ENCODE measurements at regions not wholly inside any gene's neighbourhood (a gene's known extent, or its start where the extent isn't known, plus 50 kb on each side); places are given as distances from the start of the nearest gene placed in this dataset.
"Not testable (repeated sequence)": the region's sequence is repeated elsewhere in the genome, so short reads cannot be mapped to it uniquely, and the experiment has no call there.

GRCh38 chrX:140132937-140133336 is 167.6 kb upstream of the CXorf66 start:
- no peaks in the 10 kb centered on the region for H3K4me1 Mint-ChIP-seq
- DNase-seq = no peak
- POLR2A ChIA-PET = no interaction called here
- ATAC-seq (replicated peaks in 1 of 4) = no peak
- Histone ChIP-seq H3K27me3 (replicated peaks in 1 of 2; ENCODE audit: control insufficient read depth in 2 of 2, extremely low read depth in 1 of 2, insufficient read depth in 2 of 2, low read length in 1 of 2) (no peaks in the 10 kb centered on the region), H3K4me1 (ENCODE audit: control insufficient read depth in 1 of 2, extremely low read depth in 1 of 2, insufficient read depth in 2 of 2, low read length in 2 of 2) (no peaks in the 10 kb centered on the region), H3K9me3 (no peaks in the 10 kb centered on the region), H3K27ac (ENCODE audit: low read length) (no peak overlapping the region), H3K4me3 (ENCODE audit: control insufficient read depth in 1 of 2, extremely low read depth in 1 of 2, low read length in 1 of 2) (no peak overlapping the region), H3K36me3 (ENCODE audit: control insufficient read depth in 2 of 2, extremely low read depth in 1 of 2, insufficient read depth in 1 of 2, low read length in 1 of 2) (no peaks in the 10 kb centered on the region)
- WGBS (ENCODE audit: insufficient coverage) = no CpG with 5 or more reads among the region's 2 CpGs
- H3K36me3 Mint-ChIP-seq = no peaks in the 10 kb centered on the region
- CTCF ChIA-PET = no interaction called here
- H3K27me3 Mint-ChIP-seq = peaks cover 0 to 7% of the 10 kb centered on the region in 2 donors
- no peak overlapping the region for H3K27ac Mint-ChIP-seq
- H3K4me3 Mint-ChIP-seq = no peak overlapping the region
- peaks cover 0 to 4% (median 0%) of the 10 kb centered on the region in 3 donors for H3K9me3 Mint-ChIP-seq

DNA sequence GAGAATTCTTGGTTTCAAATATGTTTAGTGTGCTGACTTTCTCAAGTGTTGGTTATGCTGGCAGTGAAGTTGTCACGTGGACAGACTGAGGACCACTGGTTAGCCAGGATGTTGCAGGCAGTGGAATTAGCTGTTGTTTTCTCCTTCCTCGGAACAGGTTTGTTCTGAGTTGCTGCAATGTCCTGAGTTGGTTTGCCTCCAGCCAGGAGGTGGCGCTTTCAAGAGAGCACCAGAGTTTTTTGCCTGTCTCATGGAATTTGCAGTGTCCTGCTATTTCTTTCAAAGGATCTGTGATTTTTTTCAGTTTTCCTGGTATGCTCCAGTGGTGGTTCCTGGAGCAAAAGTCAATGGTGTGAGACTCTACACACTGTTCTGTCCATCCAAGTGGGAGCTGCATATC is 158.1 kb upstream of the CXorf66 start:
- DNase-seq (no peak), ATAC-seq (replicated peaks in 1 of 4) (no peak)
- Mint-ChIP-seq H3K9me3 (no peaks in the 10 kb centered on the region), H3K36me3 (no peaks in the 10 kb centered on the region), H3K27ac (no peak overlapping the region), H3K4me1 (no peaks in the 10 kb centered on the region), H3K27me3 (peaks cover 4 to 37% of the 10 kb centered on the region in 2 donors), H3K4me3 (no peak overlapping the region)
- no peaks in the 10 kb centered on the region for H3K9me3 ChIP-seq
- H3K27me3 ChIP-seq (replicated peaks in 1 of 2; ENCODE audit: control insufficient read depth in 2 of 2, extremely low read depth in 1 of 2, insufficient read depth in 2 of 2, low read length in 1 of 2) = no peaks in the 10 kb centered on the region
- ChIA-PET CTCF (no interaction called here), POLR2A (no interaction called here)
- WGBS (ENCODE audit: insufficient coverage) = 0% methylated on average over 1 of the region's 3 CpGs
- H3K36me3 ChIP-seq (ENCODE audit: control insufficient read depth in 2 of 2, extremely low read depth in 1 of 2, insufficient read depth in 1 of 2, low read length in 1 of 2) = no peaks in the 10 kb centered on the region
- H3K4me3 ChIP-seq (ENCODE audit: control insufficient read depth in 1 of 2, extremely low read depth in 1 of 2, low read length in 1 of 2) = no peak overlapping the region
- no peak overlapping the region for H3K27ac ChIP-seq (ENCODE audit: low read length)
- no peaks in the 10 kb centered on the region for H3K4me1 ChIP-seq (ENCODE audit: control insufficient read depth in 1 of 2, extremely low read depth in 1 of 2, insufficient read depth in 2 of 2, low read length in 2 of 2)

GRCh38 chrX:140114059-140114458 is 148.7 kb upstream of the CXorf66 start:
- H3K9me3 ChIP-seq; H3K27ac ChIP-seq (ENCODE audit: low read length); H3K27ac Mint-ChIP-seq; H3K36me3 Mint-ChIP-seq; H3K4me3 ChIP-seq (ENCODE audit: control insufficient read depth in 1 of 2, extremely low read depth in 1 of 2, low read length in 1 of 2); CTCF ChIA-PET; H3K4me3 Mint-ChIP-seq; DNase-seq; H3K4me1 ChIP-seq (ENCODE audit: control insufficient read depth in 1 of 2, extremely low read depth in 1 of 2, insufficient read depth in 2 of 2, low read length in 2 of 2); POLR2A ChIA-PET; H3K27me3 ChIP-seq (replicated peaks in 1 of 2; ENCODE audit: control insufficient read depth in 2 of 2, extremely low read depth in 1 of 2, insufficient read depth in 2 of 2, low read length in 1 of 2); H3K27me3 Mint-ChIP-seq; H3K9me3 Mint-ChIP-seq; H3K4me1 Mint-ChIP-seq; H3K36me3 ChIP-seq (ENCODE audit: control insufficient read depth in 2 of 2, extremely low read depth in 1 of 2, insufficient read depth in 1 of 2, low read length in 1 of 2); ATAC-seq (replicated peaks in 1 of 4): not testable (repeated sequence)
- WGBS (ENCODE audit: insufficient coverage) = no CpG with 5 or more reads among the region's 1 CpG

DNA sequence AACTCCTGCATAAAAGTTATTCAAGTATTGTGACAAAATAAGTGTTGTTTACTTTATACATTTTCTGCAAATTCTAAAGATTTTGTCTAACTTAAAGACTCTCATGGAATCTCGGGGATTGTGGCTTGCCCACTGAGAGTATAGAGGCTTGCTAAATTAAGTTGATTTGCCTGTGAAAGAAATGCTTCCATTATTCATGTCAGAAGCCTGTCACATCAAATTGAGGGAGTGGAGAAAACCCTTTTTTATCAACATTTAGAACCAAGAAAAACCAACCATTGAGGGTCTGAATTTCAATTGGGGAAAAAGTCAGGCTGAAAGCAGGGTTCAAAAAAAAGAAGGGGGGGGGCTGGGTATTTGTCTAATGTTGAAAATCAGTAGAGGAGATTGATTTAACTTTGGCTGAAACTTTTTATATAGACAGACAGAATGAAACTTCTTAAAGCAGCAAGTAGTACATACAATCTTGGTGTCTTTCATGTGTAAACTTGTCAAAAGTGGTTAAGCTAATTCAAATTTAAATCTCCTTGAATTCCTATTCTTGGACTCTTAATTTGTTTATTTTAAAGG is 144.8 kb upstream of the CXorf66 start:
- Mint-ChIP-seq H3K27ac (no peak overlapping the region), H3K27me3 (peaks cover 0 to 2% of the 10 kb centered on the region in 2 donors), H3K4me1 (no peaks in the 10 kb centered on the region), H3K36me3 (no peaks in the 10 kb centered on the region), H3K9me3 (peaks cover 0 to 2% (median 0%) of the 10 kb centered on the region in 3 donors), H3K4me3 (no peak overlapping the region)
- ChIA-PET CTCF (no interaction called here), POLR2A (no interaction called here)
- H3K36me3 ChIP-seq (ENCODE audit: control insufficient read depth in 2 of 2, extremely low read depth in 1 of 2, insufficient read depth in 1 of 2, low read length in 1 of 2) = no peaks in the 10 kb centered on the region
- no peaks in the 10 kb centered on the region for H3K4me1 ChIP-seq (ENCODE audit: control insufficient read depth in 1 of 2, extremely low read depth in 1 of 2, insufficient read depth in 2 of 2, low read length in 2 of 2)
- ATAC-seq (replicated peaks in 1 of 4) = no peak
- no peak overlapping the region for H3K4me3 ChIP-seq (ENCODE audit: control insufficient read depth in 1 of 2, extremely low read depth in 1 of 2, low read length in 1 of 2)
- DNase-seq = no peak
- no CpG with 5 or more reads among the region's 1 CpG for whole genome bisulfite sequencing (ENCODE audit: insufficient coverage)
- H3K27ac ChIP-seq (ENCODE audit: low read length) = no peak overlapping the region
- H3K9me3 ChIP-seq = no peaks in the 10 kb centered on the region
- peaks cover 0 to 2% of the 10 kb centered on the region in 2 experiments for H3K27me3 ChIP-seq (replicated peaks in 1 of 2; ENCODE audit: control insufficient read depth in 2 of 2, extremely low read depth in 1 of 2, insufficient read depth in 2 of 2, low read length in 1 of 2)

DNA sequence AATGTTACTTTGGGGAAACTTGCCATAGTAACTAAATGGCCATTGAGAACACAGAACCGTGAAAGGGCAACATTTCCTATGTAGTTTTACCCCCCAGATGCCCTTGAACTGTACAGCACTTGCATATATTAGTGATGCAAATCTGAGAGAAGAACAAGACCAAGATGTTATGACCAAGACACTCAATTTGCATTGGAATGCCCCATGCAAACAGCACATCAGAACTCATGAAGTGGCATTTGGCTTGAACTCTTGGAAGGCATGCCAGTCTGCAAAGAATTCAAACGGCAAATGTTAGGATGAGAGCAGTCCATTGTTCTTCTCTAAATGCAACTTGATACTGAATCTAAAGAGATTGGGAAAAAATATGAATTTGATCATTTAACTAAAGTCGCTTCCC is 139.4 kb upstream of the CXorf66 start:
- POLR2A ChIA-PET = no interaction called here
- H3K4me3 ChIP-seq (ENCODE audit: control insufficient read depth in 1 of 2, extremely low read depth in 1 of 2, low read length in 1 of 2) = no peak overlapping the region
- no peaks in the 10 kb centered on the region for H3K36me3 Mint-ChIP-seq
- H3K4me1 ChIP-seq (ENCODE audit: control insufficient read depth in 1 of 2, extremely low read depth in 1 of 2, insufficient read depth in 2 of 2, low read length in 2 of 2) = no peaks in the 10 kb centered on the region
- no peak overlapping the region for H3K27ac Mint-ChIP-seq
- no peak for DNase-seq
- H3K36me3 ChIP-seq (ENCODE audit: control insufficient read depth in 2 of 2, extremely low read depth in 1 of 2, insufficient read depth in 1 of 2, low read length in 1 of 2) = no peaks in the 10 kb centered on the region
- H3K9me3 ChIP-seq = no peaks in the 10 kb centered on the region
- H3K9me3 Mint-ChIP-seq = no peaks in the 10 kb centered on the region
- H3K27me3 ChIP-seq (replicated peaks in 1 of 2; ENCODE audit: control insufficient read depth in 2 of 2, extremely low read depth in 1 of 2, insufficient read depth in 2 of 2, low read length in 1 of 2) = peaks cover 0 to 2% of the 10 kb centered on the region in 2 experiments
- ATAC-seq (replicated peaks in 1 of 4) = no peak
- H3K4me3 Mint-ChIP-seq = no peak overlapping the region
- no CpG with 5 or more reads among the region's 3 CpGs for WGBS (ENCODE audit: insufficient coverage)
- peaks cover 0 to 19% of the 10 kb centered on the region in 2 donors for H3K27me3 Mint-ChIP-seq
- CTCF ChIA-PET = no interaction called here
- no peak overlapping the region for H3K27ac ChIP-seq (ENCODE audit: low read length)
- no peaks in the 10 kb centered on the region for H3K4me1 Mint-ChIP-seq

- Histone ChIP-seq H3K4me1 (ENCODE audit: control insufficient read depth in 1 of 2, extremely low read depth in 1 of 2, insufficient read depth in 2 of 2, low read length in 2 of 2) (no peaks in the 10 kb centered on the region), H3K27ac (ENCODE audit: low read length) (no peak overlapping the region), H3K4me3 (ENCODE audit: control insufficient read depth in 1 of 2, extremely low read depth in 1 of 2, low read length in 1 of 2) (no peak overlapping the region), H3K36me3 (ENCODE audit: control insufficient read depth in 2 of 2, extremely low read depth in 1 of 2, insufficient read depth in 1 of 2, low read length in 1 of 2) (no peaks in the 10 kb centered on the region), H3K9me3 (no peaks in the 10 kb centered on the region), H3K27me3 (replicated peaks in 1 of 2; ENCODE audit: control insufficient read depth in 2 of 2, extremely low read depth in 1 of 2, insufficient read depth in 2 of 2, low read length in 1 of 2) (no peaks in the 10 kb centered on the region)
- ChIA-PET CTCF (interaction anchor here in 1 of 2 donors (0.6 kb wide), 1 partner anchor 189 kb away, joined by 4 read pairs; no protein-coding TSS in a partner anchor), POLR2A (no interaction called here)
- ATAC-seq (replicated peaks in 1 of 4) (no peak), DNase-seq (no peak)
- WGBS (ENCODE audit: insufficient coverage) = no CpG with 5 or more reads among the region's 4 CpGs
- no peak overlapping the region for H3K27ac Mint-ChIP-seq
- no peak overlapping the region for H3K4me3 Mint-ChIP-seq
- no peaks in the 10 kb centered on the region for H3K9me3 Mint-ChIP-seq
- H3K27me3 Mint-ChIP-seq = peaks cover 7 to 40% of the 10 kb centered on the region in 2 donors
- H3K36me3 Mint-ChIP-seq = no peaks in the 10 kb centered on the region
- no peaks in the 10 kb centered on the region for H3K4me1 Mint-ChIP-seq
Measured at GRCh38 chrX:140099221-140099620, 133.9 kb upstream of the CXorf66 start.

- no peak for ATAC-seq (replicated peaks in 1 of 4)
- peak overlapping the region in 2 of 3 donors; percentile 44 to 52 for H3K4me3 Mint-ChIP-seq
Measured at GRCh38 chrX:140092121-140092520, 126.8 kb upstream of the CXorf66 start.

More at GRCh38 chrX:140092121-140092520, 126.8 kb upstream of the CXorf66 start:
- H3K4me3 ChIP-seq (ENCODE audit: control insufficient read depth in 1 of 2, extremely low read depth in 1 of 2, low read length in 1 of 2) = no peak overlapping the region
- POLR2A ChIA-PET = no interaction called here
- peaks cover 6 to 15% of the 10 kb centered on the region in 2 experiments for H3K27me3 ChIP-seq (replicated peaks in 1 of 2; ENCODE audit: control insufficient read depth in 2 of 2, extremely low read depth in 1 of 2, insufficient read depth in 2 of 2, low read length in 1 of 2)
- Mint-ChIP-seq H3K4me1 (peaks cover 0 to 3% (median 3%) of the 10 kb centered on the region in 3 donors), H3K9me3 (no peaks in the 10 kb centered on the region), H3K27ac (no peak overlapping the region), H3K27me3 (peaks cover 16 to 34% of the 10 kb centered on the region in 2 donors), H3K36me3 (no peaks in the 10 kb centered on the region)
- H3K4me1 ChIP-seq (ENCODE audit: control insufficient read depth in 1 of 2, extremely low read depth in 1 of 2, insufficient read depth in 2 of 2, low read length in 2 of 2) = peaks cover 0 to 9% of the 10 kb centered on the region in 2 experiments
- no peaks in the 10 kb centered on the region for H3K9me3 ChIP-seq
- DNase-seq = no peak
- no peak overlapping the region for H3K27ac ChIP-seq (ENCODE audit: low read length)
- CTCF ChIA-PET = no interaction called here
- WGBS (ENCODE audit: insufficient coverage) = 93% methylated on average over 14 of the region's 26 CpGs
- no peaks in the 10 kb centered on the region for H3K36me3 ChIP-seq (ENCODE audit: control insufficient read depth in 2 of 2, extremely low read depth in 1 of 2, insufficient read depth in 1 of 2, low read length in 1 of 2)

All from T-cell (primary cell).